SK-N-MC (cell line): ENCODE measurements at regions not wholly inside any gene's neighbourhood (a gene's known extent, or its start where the extent isn't known, plus 50 kb on each side); places are given as distances from the start of the nearest gene placed in this dataset.

Source experiments
- DNase-seq: peaks from one replicate; pipeline ENCODE4 v3.0.0-alpha.2; 2011; ENCODE audit warnings: low read depth, low spot score
- H3K27ac ChIP-seq: fragments of 200-600 bp; sonication (generic); 2 replicates; pipeline ENCODE4 v1.5.1; 2016; ENCODE audit warnings: mixed run types
- H3K36me3 ChIP-seq: fragments of 200-600 bp; sonication (generic); 2 replicates; pipeline ENCODE4 v1.6.1; 2017; ENCODE audit warnings: antibody characterized with exemption, low read length, mixed read lengths; ENCODE audit not compliant: insufficient read depth
- H3K4me3 ChIP-seq: fragments of 200-600 bp; sonication (generic); 2 replicates; pipeline ENCODE4 v1.5.1; 2016
- H3K9ac ChIP-seq: fragments of 200-600 bp; sonication (generic); 2 replicates; pipeline ENCODE4 v1.8.0; 2017; ENCODE audit warnings: mixed run types, mixed read lengths; ENCODE audit not compliant: insufficient read length
- H3K9me3 ChIP-seq: fragments of 200-600 bp; sonication (generic); 2 replicates; pipeline ENCODE4 v1.6.1; 2017; ENCODE audit warnings: low read depth, mild to moderate bottlenecking, antibody characterized with exemption, low read length, moderate library complexity, mixed read lengths
- EZH2 ChIP-seq: fragments of 200-600 bp; sonication (generic); IDR thresholded peaks from one replicate; pipeline ENCODE4 v1.6.1; 2017; ENCODE audit warnings: antibody characterized with exemption
- FOXP2 ChIP-seq: optimal IDR thresholded peaks from 2 replicates; pipeline ENCODE3; 2011; ENCODE audit warnings: mild to moderate bottlenecking, moderate library complexity; ENCODE audit not compliant: insufficient read depth; ENCODE audit errors: extremely low read length, control extremely low read depth
- POLR2AphosphoS5 ChIP-seq: IDR thresholded peaks from 2 replicates; pipeline ENCODE4 v1.6.1; 2012; ENCODE audit warnings: mild to moderate bottlenecking, low read depth, low read length, borderline replicate concordance

DNA sequence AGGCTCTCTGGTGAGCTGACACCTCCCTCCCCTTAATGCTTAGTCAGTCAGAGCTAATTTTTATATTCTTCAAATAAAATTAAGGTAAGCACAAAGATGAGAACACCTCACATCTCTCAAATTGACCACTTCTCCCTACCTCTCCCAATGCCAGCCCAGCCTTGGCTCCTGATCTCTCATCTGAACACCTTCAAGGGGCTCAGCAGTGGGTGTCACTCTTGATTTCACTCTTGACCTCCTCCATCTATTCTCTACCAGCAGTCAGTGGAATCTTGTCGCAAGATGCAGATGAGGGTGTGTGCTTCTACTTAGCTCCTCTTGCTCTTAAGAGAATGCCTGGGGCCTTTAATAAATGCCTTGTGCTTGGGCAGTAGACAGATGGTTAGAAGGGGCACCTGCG, 309.0 kb upstream of the IRX3 start:
- Histone ChIP-seq H3K36me3 (no peaks in the 10 kb centered on the region), H3K9ac (no peak overlapping the region), H3K9me3 (no peaks in the 10 kb centered on the region), H3K27ac (no peak overlapping the region), H3K4me3 (no peak overlapping the region)
- no peak for TF ChIP-seq POLR2AphosphoS5
- no peak for TF ChIP-seq FOXP2
- TF ChIP-seq EZH2 = no peak
- DNase-seq = no peak

DNA sequence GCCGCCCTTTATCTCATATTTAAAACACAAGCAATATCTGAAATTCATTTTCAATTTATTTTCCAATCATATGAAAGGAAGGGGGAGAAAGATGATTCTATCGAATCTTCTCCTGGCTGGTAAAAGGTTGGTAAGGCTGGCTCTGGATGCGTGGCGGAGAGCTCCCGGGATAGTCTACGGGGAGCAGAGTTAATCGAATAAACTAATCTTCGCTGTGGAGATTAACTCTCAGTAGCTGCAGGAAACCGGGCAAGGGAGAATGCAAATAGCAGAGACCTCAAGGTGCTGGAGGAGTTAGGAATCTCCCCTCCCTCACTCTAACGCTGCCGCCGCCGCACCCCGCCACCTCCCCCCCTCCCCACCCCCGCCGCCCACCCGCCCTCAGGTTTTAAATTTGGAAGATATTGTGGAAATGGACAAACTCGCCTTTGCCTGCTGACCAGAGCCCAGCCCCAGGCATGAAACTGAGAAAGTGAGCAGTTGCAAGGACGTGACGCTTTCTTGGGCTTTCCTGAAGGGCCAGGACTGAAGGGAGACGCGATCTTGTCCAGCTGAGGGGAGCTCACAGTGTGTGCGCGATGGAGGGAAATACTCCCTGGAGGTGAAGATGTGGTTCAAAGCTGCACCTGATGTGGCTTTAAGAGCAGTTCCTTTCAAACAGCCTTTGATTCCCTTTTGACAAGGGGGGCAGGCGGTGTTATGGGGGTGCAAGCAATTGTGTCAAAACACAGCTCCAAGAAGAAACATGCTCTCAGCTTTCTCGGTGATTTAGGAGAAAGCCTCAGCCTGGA, 308.2 kb upstream of the IRX3 start:
- no peak for TF ChIP-seq FOXP2
- no peak for TF ChIP-seq EZH2
- TF ChIP-seq POLR2AphosphoS5 = no peak
- Histone ChIP-seq H3K9me3 (no peaks in the 10 kb centered on the region), H3K27ac (no peak overlapping the region), H3K9ac (no peak overlapping the region), H3K4me3 (no peak overlapping the region), H3K36me3 (no peaks in the 10 kb centered on the region)
- no peak for DNase-seq

DNA sequence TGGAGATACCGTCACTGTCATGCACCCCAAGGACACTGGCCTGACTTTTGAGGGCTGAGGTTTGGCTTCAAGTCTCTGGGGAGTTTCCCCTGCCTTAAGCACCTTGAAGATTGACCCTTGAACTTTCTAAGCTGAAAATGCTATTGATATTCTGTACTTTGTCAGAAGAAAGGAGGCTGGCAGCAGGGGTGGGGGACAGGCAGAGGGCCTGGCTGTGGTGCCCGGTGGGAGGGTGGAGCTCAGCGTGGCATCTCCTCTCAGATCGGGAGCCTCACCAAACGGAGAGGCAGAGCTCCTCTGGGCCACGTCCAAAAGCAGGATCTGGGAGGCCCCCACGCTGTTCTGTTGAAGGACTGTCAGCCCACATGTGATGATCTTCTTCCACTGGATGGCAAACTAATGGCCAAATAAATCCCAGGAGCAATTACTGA, 305.2 kb upstream of the IRX3 start:
- no peak for DNase-seq
- TF ChIP-seq POLR2AphosphoS5 (no peak), EZH2 (no peak), FOXP2 (no peak)
- Histone ChIP-seq H3K36me3 (no peaks in the 10 kb centered on the region), H3K27ac (no peak overlapping the region), H3K4me3 (no peak overlapping the region), H3K9me3 (no peaks in the 10 kb centered on the region), H3K9ac (no peak overlapping the region)

DNA sequence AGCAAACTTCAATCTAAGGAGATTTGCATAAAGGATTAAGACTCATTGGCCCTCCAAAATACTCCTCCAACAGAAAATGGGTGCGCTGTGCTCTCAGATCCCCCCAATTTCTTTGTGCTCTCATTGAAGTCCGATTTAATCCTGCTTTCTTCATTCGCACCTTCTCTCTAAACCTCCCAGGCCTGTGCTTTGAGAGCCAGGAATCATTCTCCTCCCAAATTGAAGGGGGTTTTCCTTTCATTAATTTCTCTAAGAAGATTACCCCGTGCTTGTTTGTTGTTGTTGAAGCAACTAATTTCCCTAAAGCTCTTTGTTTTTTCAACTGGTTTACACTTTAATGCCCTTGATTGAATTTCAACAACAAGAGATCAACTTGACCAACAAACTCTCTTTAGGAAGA, 304.2 kb upstream of the IRX3 start:
- no peak overlapping the region for H3K4me3 ChIP-seq

DNA sequence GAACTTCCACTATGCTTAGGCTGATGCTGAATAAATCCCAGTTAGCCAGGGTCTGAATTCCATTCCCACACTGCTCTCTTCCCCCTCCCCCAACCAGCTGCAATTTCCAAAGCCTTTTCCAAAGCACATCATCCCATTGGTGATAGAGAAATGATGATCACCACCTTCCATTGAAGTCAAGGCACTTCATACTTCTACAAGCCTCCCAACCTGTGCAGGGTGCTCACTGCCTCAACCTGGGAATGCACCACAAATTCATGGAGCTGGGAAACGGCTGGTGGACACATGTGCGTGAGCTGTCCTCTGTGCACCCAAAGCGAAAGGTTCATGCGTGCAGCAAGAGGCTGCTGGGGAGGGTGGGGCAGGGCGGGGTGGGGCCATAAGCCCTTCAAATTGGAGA, 302.7 kb upstream of the IRX3 start:
- no peak for DNase-seq
- Histone ChIP-seq H3K9me3 (no peaks in the 10 kb centered on the region), H3K27ac (no peak overlapping the region), H3K36me3 (no peaks in the 10 kb centered on the region), H3K9ac (no peak overlapping the region), H3K4me3 (no peak overlapping the region)
- no peak for TF ChIP-seq FOXP2

More for the DNA sequence above, 304.2 kb upstream of the IRX3 start:
- Histone ChIP-seq H3K27ac (no peak overlapping the region), H3K9ac (no peak overlapping the region), H3K9me3 (no peaks in the 10 kb centered on the region), H3K36me3 (no peaks in the 10 kb centered on the region)
- DNase-seq = no peak
- no peak for TF ChIP-seq POLR2AphosphoS5

DNA sequence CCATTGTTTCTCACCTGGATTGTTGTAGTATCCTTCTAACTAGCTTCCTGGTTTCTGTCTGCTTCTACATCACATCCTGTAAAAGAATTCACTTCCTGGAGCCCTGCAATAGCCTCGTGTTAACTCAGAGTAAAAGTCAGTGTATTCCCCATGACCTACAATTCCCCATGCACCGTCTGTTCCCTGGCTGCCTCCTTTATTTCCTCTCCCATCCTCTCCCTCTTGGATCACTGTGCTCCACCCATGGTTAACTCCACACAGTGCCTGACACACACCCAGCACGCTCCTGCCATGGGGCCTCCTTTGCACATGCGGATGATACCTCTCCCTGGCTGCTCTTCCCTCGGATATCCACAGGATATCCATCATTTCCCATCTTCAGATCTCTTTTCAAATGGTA, 301.4 kb upstream of the IRX3 start:
- no peak overlapping the region for H3K4me3 ChIP-seq
- no peaks in the 10 kb centered on the region for H3K36me3 ChIP-seq
- H3K9me3 ChIP-seq = no peaks in the 10 kb centered on the region
- no peak overlapping the region for H3K27ac ChIP-seq
- TF ChIP-seq EZH2 (no peak), POLR2AphosphoS5 (no peak), FOXP2 (no peak)
- DNase-seq = no peak
- H3K9ac ChIP-seq = no peak overlapping the region

DNA sequence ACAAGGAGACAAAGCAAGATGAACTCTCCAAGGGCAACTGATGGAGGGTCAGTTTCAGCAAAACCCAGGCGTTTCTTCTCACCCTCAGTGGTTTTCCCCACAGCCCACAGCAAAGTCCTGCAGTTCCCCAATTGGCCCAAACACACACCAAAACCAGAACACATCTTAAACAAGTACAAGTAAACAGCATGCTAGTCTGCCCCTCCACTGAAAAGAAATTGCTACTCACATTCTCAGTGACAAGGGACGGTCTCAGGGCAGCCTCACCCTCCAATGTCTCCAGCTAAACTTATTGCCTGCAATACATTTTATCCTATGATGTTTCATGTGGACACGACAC, 300.6 kb upstream of the IRX3 start:
- no peak overlapping the region for H3K9ac ChIP-seq
- TF ChIP-seq POLR2AphosphoS5 = no peak
- no peak for TF ChIP-seq FOXP2
- TF ChIP-seq EZH2 = no peak
- no peaks in the 10 kb centered on the region for H3K36me3 ChIP-seq
- DNase-seq = no peak
- H3K4me3 ChIP-seq = no peak overlapping the region
- H3K9me3 ChIP-seq = no peaks in the 10 kb centered on the region
- no peak overlapping the region for H3K27ac ChIP-seq

DNA sequence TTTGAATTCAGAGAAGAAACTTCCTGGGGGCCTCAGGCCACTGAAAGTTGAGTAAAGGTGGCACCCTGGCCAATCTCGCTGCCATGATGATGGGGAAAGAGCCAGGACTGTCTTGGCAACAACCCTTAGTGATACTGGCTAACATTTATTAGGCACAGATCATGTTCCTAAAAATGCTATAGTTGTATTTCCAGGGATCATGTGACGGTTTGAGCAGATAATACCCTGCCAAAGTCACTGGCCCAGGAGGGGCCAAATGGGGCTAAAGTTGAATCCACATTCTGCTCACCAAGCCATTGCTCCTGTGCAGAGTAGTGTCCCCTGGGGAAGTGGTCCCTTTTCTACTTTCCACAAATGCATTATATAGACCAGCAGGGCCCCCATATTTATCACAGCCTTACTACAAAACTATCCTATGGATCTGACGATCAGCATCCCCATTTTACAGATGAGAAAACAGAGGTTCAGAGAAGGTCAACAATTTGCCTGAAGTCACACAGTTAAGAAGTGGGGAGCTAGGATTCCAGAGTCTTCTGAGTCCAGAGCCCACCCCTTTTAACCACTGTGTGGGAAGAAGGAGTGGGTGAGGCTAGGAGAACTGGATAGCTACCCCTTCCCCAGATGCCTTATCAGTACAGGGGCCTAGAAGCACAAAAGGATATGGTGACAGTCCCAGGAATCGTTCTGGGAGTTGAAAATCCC, 300.0 kb upstream of the IRX3 start:
- Histone ChIP-seq H3K4me3 (no peak overlapping the region), H3K27ac (no peak overlapping the region), H3K9ac (no peak overlapping the region), H3K9me3 (no peaks in the 10 kb centered on the region), H3K36me3 (no peaks in the 10 kb centered on the region)
- TF ChIP-seq EZH2 (no peak), POLR2AphosphoS5 (no peak), FOXP2 (no peak)
- DNase-seq = no peak

DNA sequence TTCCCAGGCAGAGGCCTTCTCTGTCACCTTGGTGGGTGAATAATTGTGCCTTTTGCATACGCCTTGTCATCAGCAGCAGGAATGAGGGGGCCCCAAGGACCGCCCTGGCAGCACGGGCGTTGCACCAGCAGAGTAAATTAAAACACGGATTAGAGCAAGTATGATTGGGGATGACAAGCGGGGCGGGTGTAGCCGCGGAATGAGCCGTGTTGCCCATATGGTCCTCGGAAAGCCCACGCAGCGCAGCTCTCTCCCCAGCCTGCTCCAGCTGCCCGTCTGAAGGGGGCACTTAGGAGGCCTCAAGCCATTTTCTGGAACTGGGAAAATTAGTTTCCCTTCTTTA, 299.4 kb upstream of the IRX3 start:
- H3K36me3 ChIP-seq = no peaks in the 10 kb centered on the region
- no peak for DNase-seq
- no peak overlapping the region for H3K4me3 ChIP-seq
- no peak overlapping the region for H3K9ac ChIP-seq
- no peak overlapping the region for H3K27ac ChIP-seq
- TF ChIP-seq POLR2AphosphoS5 (no peak), FOXP2 (no peak), EZH2 (no peak)
- no peaks in the 10 kb centered on the region for H3K9me3 ChIP-seq
